Hepatocyte (in vitro differentiated cells): ENCODE measurements at regions not wholly inside any gene's neighbourhood (a gene's known extent, or its start where the extent isn't known, plus 50 kb on each side); places are given as distances from the start of the nearest gene placed in this dataset.

Experiments
- DNase-seq: peaks from one replicate; pipeline ENCODE4 v3.0.0-alpha.2; 2016; ENCODE audit warnings: low spot score
- H2AFZ ChIP-seq: fragments of 200-600 bp; sonication (generic); 2 replicates; pipeline ENCODE4 v1.6.0; 2016; ENCODE audit warnings: antibody characterized with exemption, mild to moderate bottlenecking
- H3K27ac ChIP-seq: fragments of 200-600 bp; sonication (generic); 2 replicates; pipeline ENCODE4 v1.5.1; 2016; ENCODE audit warnings: mild to moderate bottlenecking
- H3K27me3 ChIP-seq: fragments of 200-600 bp; sonication (generic); 2 replicates; pipeline ENCODE4 v1.6.1; 2016
- H3K36me3 ChIP-seq: fragments of 200-600 bp; sonication (generic); replicated peaks from 2 replicates; pipeline ENCODE4 v1.5.1; 2016; ENCODE audit warnings: low read depth; ENCODE audit not compliant: insufficient read depth
- H3K4me1 ChIP-seq: fragments of 200-600 bp; sonication (generic); 2 replicates; pipeline ENCODE4 v1.5.1; 2016; ENCODE audit warnings: mild to moderate bottlenecking, moderate library complexity; ENCODE audit not compliant: insufficient read depth
- H3K4me2 ChIP-seq: fragments of 200-600 bp; sonication (generic); 2 replicates; pipeline ENCODE4 v1.6.0; 2016
- H3K4me3 ChIP-seq: fragments of 200-600 bp; sonication (generic); 2 replicates; pipeline ENCODE4 v1.5.1; 2016; ENCODE audit warnings: mild to moderate bottlenecking
- H3K79me2 ChIP-seq: fragments of 200-600 bp; sonication (generic); 2 replicates; pipeline ENCODE4 v1.6.0; 2017; ENCODE audit warnings: mild to moderate bottlenecking
- H3K9me2 ChIP-seq: fragments of 200-600 bp; sonication (generic); replicated peaks from 2 replicates; pipeline ENCODE4 v1.6.0; 2017; ENCODE audit warnings: mild to moderate bottlenecking; ENCODE audit not compliant: insufficient read depth
- H3K9me3 ChIP-seq: fragments of 200-600 bp; sonication (generic); 2 replicates; pipeline ENCODE4 v1.5.1; 2016; ENCODE audit warnings: low read depth, mild to moderate bottlenecking
- H4K20me1 ChIP-seq: fragments of 200-600 bp; sonication (generic); 2 replicates; pipeline ENCODE4 v1.6.0; 2016; ENCODE audit warnings: mild to moderate bottlenecking; ENCODE audit not compliant: insufficient read depth, poor library complexity, severe bottlenecking
- EZH2 ChIP-seq: fragments of 200-600 bp; sonication (generic); IDR thresholded peaks from 2 replicates; pipeline ENCODE4 v1.6.1; 2016; ENCODE audit warnings: antibody characterized with exemption, mild to moderate bottlenecking, borderline replicate concordance
- EZH2phosphoT487 ChIP-seq: fragments of 200-600 bp; sonication (generic); IDR thresholded peaks from one replicate; pipeline ENCODE4 v1.6.1; 2018; ENCODE audit warnings: antibody characterized with exemption, mild to moderate bottlenecking, low read depth, moderate library complexity; ENCODE audit not compliant: unreplicated experiment, severe bottlenecking
- WGBS: methylation state at CpG from one replicate; pipeline ENCODE4 v1.1.6; 2016; ENCODE audit warnings: low lambda C conversion rate; ENCODE audit errors: missing lambda C conversion rate; 5-methylcytosine and 5-hydroxymethylcytosine counted together
- TF ChIP-seq, protein P1 (sequence below): fragments of 200-600 bp; sonication (generic); IDR thresholded peaks from 2 replicates; pipeline ENCODE4 v1.5.1; 2016; ENCODE audit warnings: antibody characterized with exemption, mild to moderate bottlenecking; ENCODE audit not compliant: poor library complexity

DNA sequence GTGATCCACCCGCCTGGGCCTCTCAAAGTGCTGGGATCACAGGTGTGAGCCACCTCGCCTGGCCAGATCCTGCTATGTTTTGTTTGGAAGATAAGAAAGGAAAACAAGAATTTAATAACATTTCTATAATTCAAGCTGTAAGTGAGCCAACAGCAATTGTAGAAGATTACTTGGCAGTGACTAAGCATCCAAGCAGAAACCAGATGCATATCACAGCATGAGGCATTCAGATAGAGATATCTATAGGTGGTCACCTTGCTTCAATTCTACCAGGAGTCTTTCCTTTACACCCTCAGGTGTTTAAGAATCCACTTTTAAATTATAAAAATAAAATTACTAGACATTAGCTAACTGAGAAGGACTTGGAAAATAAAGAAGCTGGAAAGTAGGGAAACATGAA, 83.9 kb upstream of the ATF7IP start:
- no peak overlapping the region for H2AFZ ChIP-seq
- H3K27ac ChIP-seq = no peak overlapping the region
- H3K4me2 ChIP-seq = no peak overlapping the region
- DNase-seq = no peak
- H3K79me2 ChIP-seq = no peaks in the 10 kb centered on the region
- peaks cover 19% of the 10 kb centered on the region for H3K4me1 ChIP-seq
- no peaks in the 10 kb centered on the region for H3K9me2 ChIP-seq
- WGBS = 90% methylated on average over 2 of the region's 2 CpGs
- H4K20me1 ChIP-seq = no peaks in the 10 kb centered on the region
- no peaks in the 10 kb centered on the region for H3K9me3 ChIP-seq
- TF ChIP-seq, protein P1, sequence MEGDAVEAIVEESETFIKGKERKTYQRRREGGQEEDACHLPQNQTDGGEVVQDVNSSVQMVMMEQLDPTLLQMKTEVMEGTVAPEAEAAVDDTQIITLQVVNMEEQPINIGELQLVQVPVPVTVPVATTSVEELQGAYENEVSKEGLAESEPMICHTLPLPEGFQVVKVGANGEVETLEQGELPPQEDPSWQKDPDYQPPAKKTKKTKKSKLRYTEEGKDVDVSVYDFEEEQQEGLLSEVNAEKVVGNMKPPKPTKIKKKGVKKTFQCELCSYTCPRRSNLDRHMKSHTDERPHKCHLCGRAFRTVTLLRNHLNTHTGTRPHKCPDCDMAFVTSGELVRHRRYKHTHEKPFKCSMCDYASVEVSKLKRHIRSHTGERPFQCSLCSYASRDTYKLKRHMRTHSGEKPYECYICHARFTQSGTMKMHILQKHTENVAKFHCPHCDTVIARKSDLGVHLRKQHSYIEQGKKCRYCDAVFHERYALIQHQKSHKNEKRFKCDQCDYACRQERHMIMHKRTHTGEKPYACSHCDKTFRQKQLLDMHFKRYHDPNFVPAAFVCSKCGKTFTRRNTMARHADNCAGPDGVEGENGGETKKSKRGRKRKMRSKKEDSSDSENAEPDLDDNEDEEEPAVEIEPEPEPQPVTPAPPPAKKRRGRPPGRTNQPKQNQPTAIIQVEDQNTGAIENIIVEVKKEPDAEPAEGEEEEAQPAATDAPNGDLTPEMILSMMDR = no peak
- TF ChIP-seq EZH2 (no peak), EZH2phosphoT487 (no peak)
- no peaks in the 10 kb centered on the region for H3K36me3 ChIP-seq
- no peak overlapping the region for H3K4me3 ChIP-seq
- no peaks in the 10 kb centered on the region for H3K27me3 ChIP-seq

DNA sequence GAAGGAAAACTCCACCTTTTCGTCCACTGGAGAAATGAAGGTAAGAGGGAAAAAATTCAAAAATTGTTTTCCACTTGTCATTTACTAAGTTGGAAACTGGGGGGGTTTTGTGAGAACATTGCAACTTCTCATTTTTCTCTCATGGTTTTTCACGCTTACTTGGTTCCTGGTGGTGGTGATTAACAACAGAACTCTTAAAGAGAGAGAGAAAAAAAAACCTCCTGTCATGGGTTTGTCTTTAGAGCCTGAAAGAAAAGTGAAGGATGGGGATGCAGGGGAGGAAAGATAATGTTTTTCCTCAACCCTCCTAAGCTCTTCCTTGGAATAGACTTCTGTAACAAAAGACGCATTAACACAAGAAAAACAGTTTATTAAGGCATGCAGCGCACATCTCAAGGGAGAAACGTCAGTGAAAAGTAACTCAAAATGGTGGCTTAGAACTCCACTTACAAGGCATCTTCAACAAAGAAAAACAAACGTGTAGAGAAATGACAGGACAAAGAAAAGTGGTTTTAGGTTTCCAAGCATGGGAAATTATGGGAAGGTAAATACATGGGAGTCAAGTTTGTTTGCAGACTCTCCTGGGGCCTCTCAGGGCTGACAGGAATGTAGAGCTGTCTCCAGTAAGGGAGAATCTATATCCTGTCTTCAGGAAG, 81.9 kb upstream of the ATF7IP start:
- Histone ChIP-seq H3K36me3 (no peaks in the 10 kb centered on the region), H3K4me1 (peaks cover 19% of the 10 kb centered on the region), H3K9me3 (no peaks in the 10 kb centered on the region), H2AFZ (peak overlapping the region; percentile 72), H3K4me2 (peak overlapping the region; percentile 58), H3K27me3 (no peaks in the 10 kb centered on the region), H3K27ac (peak overlapping the region; percentile 83), H3K9me2 (no peaks in the 10 kb centered on the region), H3K79me2 (no peaks in the 10 kb centered on the region), H4K20me1 (no peaks in the 10 kb centered on the region), H3K4me3 (no peak overlapping the region)
- 49% methylated on average over 6 of the region's 6 CpGs for WGBS
- TF ChIP-seq, protein P1 = no peak
- TF ChIP-seq EZH2 (no peak), EZH2phosphoT487 (no peak)
- DNase-seq = no peak

DNA sequence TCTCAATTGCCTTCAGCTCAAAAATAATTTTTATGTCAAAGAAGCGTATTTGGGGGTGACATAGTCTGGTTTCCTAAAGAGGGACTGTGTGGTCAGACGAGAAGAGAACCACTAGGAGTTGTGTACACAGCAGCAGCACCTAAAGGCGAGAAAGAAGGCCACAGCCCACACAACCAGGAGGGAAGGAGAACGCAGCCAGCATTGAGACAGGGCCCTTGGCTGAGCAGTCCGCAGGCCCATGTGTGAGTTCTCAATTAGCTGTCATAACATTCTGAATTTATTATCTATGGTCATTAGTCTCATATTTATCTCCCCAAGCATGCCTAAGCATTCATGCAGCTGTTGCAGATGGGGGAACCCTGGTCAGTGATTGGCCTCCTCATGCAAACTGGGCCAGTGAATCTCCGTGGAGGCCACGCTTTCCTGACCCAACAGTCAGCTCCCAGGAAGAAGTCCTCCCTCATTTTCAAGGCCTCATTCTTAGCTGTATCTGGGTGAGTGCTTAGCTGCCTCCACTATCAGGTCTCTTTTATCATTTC, 81.2 kb upstream of the ATF7IP start:
- Histone ChIP-seq H3K27me3 (no peaks in the 10 kb centered on the region), H3K27ac (peak overlapping the region; percentile 83), H3K36me3 (no peaks in the 10 kb centered on the region), H3K4me2 (peak overlapping the region; percentile 58), H3K4me1 (peaks cover 19% of the 10 kb centered on the region), H2AFZ (peak overlapping the region; percentile 72), H4K20me1 (no peaks in the 10 kb centered on the region), H3K4me3 (no peak overlapping the region), H3K9me2 (no peaks in the 10 kb centered on the region), H3K9me3 (no peaks in the 10 kb centered on the region), H3K79me2 (no peaks in the 10 kb centered on the region)
- peak; percentile 40 for DNase-seq
- TF ChIP-seq EZH2phosphoT487 = no peak
- WGBS = 51% methylated on average over 7 of the region's 7 CpGs

DNA sequence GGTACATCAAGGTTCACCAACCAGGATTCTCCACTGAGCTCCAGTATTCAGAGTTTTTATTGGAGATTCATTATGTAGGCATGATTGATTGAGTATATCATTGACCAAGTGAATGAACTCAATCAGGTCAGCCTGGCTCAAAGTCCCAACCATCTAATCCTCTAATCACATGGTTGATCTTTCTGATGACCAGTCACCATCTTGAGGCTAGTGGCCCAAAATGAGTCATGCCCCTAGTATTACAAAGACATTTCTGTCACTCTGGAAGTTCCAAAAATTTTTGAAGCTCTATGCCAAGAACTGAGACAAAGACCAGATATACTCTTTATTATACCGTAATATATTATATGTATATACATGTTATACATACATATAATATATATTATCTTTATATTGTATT, 75.9 kb upstream of the ATF7IP start:
- WGBS = 100% methylated on average over 1 of the region's 1 CpG

More for the DNA sequence above, 75.9 kb upstream of the ATF7IP start:
- H3K9me3 ChIP-seq = peaks cover 3% of the 10 kb centered on the region
- no peaks in the 10 kb centered on the region for H3K79me2 ChIP-seq
- no peak overlapping the region for H3K4me2 ChIP-seq
- no peak for TF ChIP-seq EZH2
- TF ChIP-seq EZH2phosphoT487 = no peak
- TF ChIP-seq, protein P1 = no peak
- no peak overlapping the region for H3K4me3 ChIP-seq
- peaks cover 4% of the 10 kb centered on the region for H3K4me1 ChIP-seq
- no peaks in the 10 kb centered on the region for H3K27me3 ChIP-seq
- DNase-seq = no peak
- no peak overlapping the region for H3K27ac ChIP-seq
- no peak overlapping the region for H2AFZ ChIP-seq
- no peaks in the 10 kb centered on the region for H3K36me3 ChIP-seq
- no peaks in the 10 kb centered on the region for H3K9me2 ChIP-seq
- no peaks in the 10 kb centered on the region for H4K20me1 ChIP-seq
